ENCODE measurements at regions not wholly inside any gene's neighbourhood (a gene's known extent, or its start where the extent isn't known, plus 50 kb on each side); places are given as distances from the start of the nearest gene placed in this dataset.

GRCh38 chr1:68828013-68828412 is 331.1 kb upstream of the DEPDC1 start:
- no peak for TF ChIP-seq FOXA1 (IDR thresholded peaks at IDR 0.05)
- TF ChIP-seq NFRKB (IDR thresholded peaks at IDR 0.05): no peak

Measured in HEK293T (cell line).